ENCODE measurements at regions not wholly inside any gene's neighbourhood (a gene's known extent, or its start where the extent isn't known, plus 50 kb on each side); places are given as distances from the start of the nearest gene placed in this dataset.
"Not testable (repeated sequence)": the region's sequence is repeated elsewhere in the genome, so short reads cannot be mapped to it uniquely, and the experiment has no call there.

GRCh38 chr16:25568991-25569390 lies 122.8 kb upstream of the HS3ST4 start:
- ChIA-PET CTCF (no interaction called here), POLR2A (no interaction called here)

- POLR2A ChIA-PET: no interaction called here
- CTCF ChIA-PET: no interaction called here
Measured at GRCh38 chr16:25566183-25566582, 125.6 kb upstream of the HS3ST4 start.

- ChIA-PET CTCF (no interaction called here), POLR2A (no interaction called here)
Measured at GRCh38 chr16:25563700-25564099, 128.1 kb upstream of the HS3ST4 start.

- CTCF ChIA-PET: not testable (repeated sequence)
Measured at GRCh38 chr16:25561723-25562122, 130.0 kb upstream of the HS3ST4 start.

GRCh38 chr16:25556968-25557312 lies 134.8 kb upstream of the HS3ST4 start:
- CTCF ChIA-PET, POLR2A ChIA-PET: not testable (repeated sequence)

More at GRCh38 chr16:25561723-25562122, 130.0 kb upstream of the HS3ST4 start:
- POLR2A ChIA-PET: not testable (repeated sequence)

GRCh38 chr16:25556289-25556967 lies 135.3 kb upstream of the HS3ST4 start:
- POLR2A ChIA-PET, CTCF ChIA-PET: not testable (repeated sequence)

GRCh38 chr16:25553711-25554436 lies 137.9 kb upstream of the HS3ST4 start:
- ChIA-PET POLR2A (no interaction called here), CTCF (no interaction called here)

GRCh38 chr16:25550647-25551046 lies 141.1 kb upstream of the HS3ST4 start:
- ChIA-PET POLR2A (no interaction called here), CTCF (no interaction called here)

- ChIA-PET POLR2A (no interaction called here), CTCF (no interaction called here)
Measured at GRCh38 chr16:25546791-25547190, 145.0 kb upstream of the HS3ST4 start.

- ChIA-PET CTCF (no interaction called here), POLR2A (no interaction called here)
Measured at GRCh38 chr16:25544294-25544693, 147.5 kb upstream of the HS3ST4 start.

GRCh38 chr16:25542306-25542705 lies 149.5 kb upstream of the HS3ST4 start:
- CTCF ChIA-PET: no interaction called here
- POLR2A ChIA-PET: no interaction called here

GRCh38 chr16:25539767-25540166 lies 152.0 kb upstream of the HS3ST4 start:
- CTCF ChIA-PET, POLR2A ChIA-PET: not testable (repeated sequence)

- ChIA-PET POLR2A (no interaction called here), CTCF (no interaction called here)
Measured at GRCh38 chr16:25523183-25523582, 168.6 kb upstream of the HS3ST4 start.

GRCh38 chr16:25512041-25512440 lies 179.7 kb upstream of the HS3ST4 start:
- POLR2A ChIA-PET: no interaction called here
- CTCF ChIA-PET: no interaction called here

- POLR2A ChIA-PET: no interaction called here
- CTCF ChIA-PET: no interaction called here
Measured at GRCh38 chr16:25509456-25509855, 182.3 kb upstream of the HS3ST4 start.

- POLR2A ChIA-PET: no interaction called here
- CTCF ChIA-PET: no interaction called here
Measured at GRCh38 chr16:25501530-25502255, 190.1 kb upstream of the HS3ST4 start.

- POLR2A ChIA-PET: no interaction called here
- CTCF ChIA-PET: no interaction called here
Measured at GRCh38 chr16:25494292-25494691, 197.5 kb upstream of the HS3ST4 start.

GRCh38 chr16:25493136-25493811 lies 198.5 kb upstream of the HS3ST4 start:
- ChIA-PET CTCF (no interaction called here), POLR2A (no interaction called here)

GRCh38 chr16:25488435-25488834 lies 203.3 kb upstream of the HS3ST4 start:
- ChIA-PET POLR2A (no interaction called here), CTCF (no interaction called here)

GRCh38 chr16:25487888-25488287 lies 203.9 kb upstream of the HS3ST4 start:
- ChIA-PET CTCF (no interaction called here), POLR2A (no interaction called here)

GRCh38 chr16:25481636-25482035 lies 210.1 kb upstream of the HS3ST4 start:
- POLR2A ChIA-PET: no interaction called here
- CTCF ChIA-PET: no interaction called here

All from activated CD8-positive, alpha-beta memory T cell treated with anti-CD3 and anti-CD28 coated beads for 36 hours (primary cell).